Tibial artery (tissue), 4 donors: ENCODE measurements at regions not wholly inside any gene's neighbourhood (a gene's known extent, or its start where the extent isn't known, plus 50 kb on each side); places are given as distances from the start of the nearest gene placed in this dataset.

Experiments
- DNase-seq, 2 donors: peaks; one replicate each; pipeline ENCODE4 v3.0.0-alpha.2; 2019
- H3K27ac ChIP-seq, 2 donors: fragments of 200-600 bp; sonication (generic) in 1 of 2; 1 replicate in 1 of 2; 2 replicates in 1 of 2; pipeline ENCODE4 v1.5.1; 2018 to 2019; ENCODE audit warnings: mild to moderate bottlenecking in 1 of 2
- H3K27me3 ChIP-seq, 2 donors: fragments of 200-600 bp; sonication (generic) in 1 of 2; one replicate each; pipeline versions ENCODE4 v1.5.1 to v1.6.0; 2016 to 2019
- H3K36me3 ChIP-seq, 3 donors: fragments of 200-600 bp; sonication (generic) in 2 of 3; one replicate each; pipeline ENCODE4 v1.5.1; 2016 to 2019; ENCODE audit warnings: mild to moderate bottlenecking in 2 of 3
- H3K4me1 ChIP-seq, 4 donors: fragments of 200-600 bp; sonication (generic) in 2 of 4; 1 replicate in 3 of 4; 2 replicates in 1 of 4; pipeline ENCODE4 v1.5.1; 2016 to 2019
- H3K4me3 ChIP-seq, 2 donors: fragments of 200-600 bp; sonication (generic) in 1 of 2; 1 replicate in 1 of 2; 2 replicates in 1 of 2; pipeline ENCODE4 v1.5.1; 2018 to 2019; ENCODE audit warnings: mild to moderate bottlenecking in 2 of 2
- H3K9me3 ChIP-seq, 3 donors: fragments of 200-600 bp; sonication (generic) in 1 of 3; one replicate each; pipeline ENCODE4 v1.5.1; 2016 to 2019
- CTCF ChIP-seq, 2 experiments: fragments of 200-600 bp in 1 of 2; fragments of 450-650 bp in 1 of 2; IDR thresholded peaks; one replicate each; pipeline ENCODE4 v1.5.1; 2017 to 2019; ENCODE audit warnings: antibody characterized with exemption in 2 of 2, mild to moderate bottlenecking in 1 of 2, moderate library complexity in 1 of 2
- intact Hi-C: fragments of 100-400 bp; cut with DNase I; formaldehyde crosslinking; loops from one replicate; pipeline ENCODE4 v1.15.0; 2023; ENCODE audit warnings: low total_unique reads

- no peak for DNase-seq
- Histone ChIP-seq H3K27me3 (peaks cover 0 to 61% of the 10 kb centered on the region in 2 donors), H3K36me3 (no peaks in the 10 kb centered on the region), H3K4me1 (no peaks in the 10 kb centered on the region), H3K4me3 (no peak overlapping the region), H3K9me3 (no peaks in the 10 kb centered on the region), H3K27ac (no peak overlapping the region)
- intact Hi-C loops, result no loop called here
- TF ChIP-seq CTCF (IDR thresholded peaks at IDR 0.05), result no peak
These were observed 677.7 kb downstream of the BRD1 start for GRCh38 chr22:49149721-49150608.

GRCh38 chr22:49148895-49149418, 678.7 kb downstream of the BRD1 start:
- Histone ChIP-seq H3K4me1 (no peaks in the 10 kb centered on the region), H3K27ac (no peak overlapping the region), H3K4me3 (no peak overlapping the region), H3K36me3 (no peaks in the 10 kb centered on the region), H3K9me3 (no peaks in the 10 kb centered on the region), H3K27me3 (peaks cover 0 to 54% of the 10 kb centered on the region in 2 donors)
- intact Hi-C loops, result no loop called here
- DNase-seq, result no peak
- TF ChIP-seq CTCF (IDR thresholded peaks at IDR 0.05), result no peak

GRCh38 chr22:49147617-49148175, 680.0 kb downstream of the BRD1 start:
- no peak overlapping the region for H3K4me3 ChIP-seq
- no peaks in the 10 kb centered on the region for H3K4me1 ChIP-seq
- H3K9me3 ChIP-seq, result no peaks in the 10 kb centered on the region
- H3K36me3 ChIP-seq, result no peaks in the 10 kb centered on the region
- H3K27me3 ChIP-seq, result peaks cover 0 to 44% of the 10 kb centered on the region in 2 donors
- no peak overlapping the region for H3K27ac ChIP-seq
- DNase-seq, result no peak
- no peak for TF ChIP-seq CTCF (IDR thresholded peaks at IDR 0.05)
- intact Hi-C loops, result no loop called here

- Histone ChIP-seq H3K9me3 (no peaks in the 10 kb centered on the region), H3K4me1 (no peaks in the 10 kb centered on the region), H3K27ac (no peak overlapping the region), H3K27me3 (peaks cover 0 to 39% of the 10 kb centered on the region in 2 donors), H3K36me3 (no peaks in the 10 kb centered on the region), H3K4me3 (no peak overlapping the region)
- intact Hi-C loops, result no loop called here
- no peak for TF ChIP-seq CTCF (IDR thresholded peaks at IDR 0.05)
- DNase-seq, result no peak
These were observed 680.5 kb downstream of the BRD1 start for GRCh38 chr22:49147171-49147570.

- intact Hi-C loops, result no loop called here
- DNase-seq, result no peak
- peaks cover 0 to 38% of the 10 kb centered on the region in 2 donors for H3K27me3 ChIP-seq
- no peak overlapping the region for H3K4me3 ChIP-seq
- TF ChIP-seq CTCF (IDR thresholded peaks at IDR 0.05), result no peak
- no peaks in the 10 kb centered on the region for H3K4me1 ChIP-seq
- no peaks in the 10 kb centered on the region for H3K36me3 ChIP-seq
- H3K9me3 ChIP-seq, result no peaks in the 10 kb centered on the region
- no peak overlapping the region for H3K27ac ChIP-seq
These were observed 681.2 kb downstream of the BRD1 start for GRCh38 chr22:49146511-49146910.
